Embryonic facial prominence (tissue), 1 donor: ENCODE measurements at regions not wholly inside any gene's neighbourhood (a gene's known extent, or its start where the extent isn't known, plus 50 kb on each side); places are given as distances from the start of the nearest gene placed in this dataset.

Experiments
- DNase-seq: peaks from one replicate; pipeline ENCODE4 v3.0.0-alpha.2; 2016; ENCODE audit errors: extremely low spot score

- no peak for DNase-seq
Measured at GRCh38 chr16:76612497-76612896, 335.3 kb downstream of the CNTNAP4 start.

- DNase-seq = no peak
Measured at GRCh38 chr16:76614269-76614668, 337.1 kb downstream of the CNTNAP4 start.

GRCh38 chr16:76622876-76623275 is 345.7 kb downstream of the CNTNAP4 start:
- DNase-seq = no peak

GRCh38 chr16:76634847-76635697 is 357.9 kb downstream of the CNTNAP4 start:
- no peak for DNase-seq

- no peak for DNase-seq
Measured at GRCh38 chr16:76639685-76640289, 362.6 kb downstream of the CNTNAP4 start.

GRCh38 chr16:76650582-76650981 is 373.4 kb downstream of the CNTNAP4 start:
- DNase-seq = no peak

- DNase-seq = peak; percentile 68
Measured at GRCh38 chr16:76653390-76654026, 376.3 kb downstream of the CNTNAP4 start.

- DNase-seq = no peak
Measured at GRCh38 chr16:76654088-76654820, 377.1 kb downstream of the CNTNAP4 start.

- DNase-seq = no peak
Measured at GRCh38 chr16:76656994-76657393, 379.8 kb downstream of the CNTNAP4 start.

- no peak for DNase-seq
Measured at GRCh38 chr16:76661691-76662235, 384.6 kb downstream of the CNTNAP4 start.

GRCh38 chr16:76665571-76666275 is 388.5 kb downstream of the CNTNAP4 start:
- no peak for DNase-seq

- DNase-seq = no peak
Measured at GRCh38 chr16:76668207-76668725, 391.1 kb downstream of the CNTNAP4 start.

GRCh38 chr16:76669288-76669687 is 392.1 kb downstream of the CNTNAP4 start:
- DNase-seq = no peak

GRCh38 chr16:76670125-76670857 is 393.1 kb downstream of the CNTNAP4 start:
- no peak for DNase-seq

- DNase-seq = no peak
Measured at GRCh38 chr16:76676356-76676755, 399.2 kb downstream of the CNTNAP4 start.

- no peak for DNase-seq
Measured at GRCh38 chr16:76681296-76681695, 404.1 kb downstream of the CNTNAP4 start.

- no peak for DNase-seq
Measured at GRCh38 chr16:76683051-76683450, 405.9 kb downstream of the CNTNAP4 start.

- DNase-seq = no peak
Measured at GRCh38 chr16:76696876-76697275, 419.7 kb downstream of the CNTNAP4 start.

GRCh38 chr16:76705892-76706291 is 428.7 kb downstream of the CNTNAP4 start:
- DNase-seq = no peak

- DNase-seq = no peak
Measured at GRCh38 chr16:76713191-76713590, 436.0 kb downstream of the CNTNAP4 start.
